Muscle of arm (tissue), 1 donor: ENCODE measurements at regions not wholly inside any gene's neighbourhood (a gene's known extent, or its start where the extent isn't known, plus 50 kb on each side); places are given as distances from the start of the nearest gene placed in this dataset.

Experiments
- DNase-seq: peaks from one replicate; pipeline ENCODE4 v3.0.0-alpha.2; 2013

GRCh38 chr12:119245904-119246494, 67.3 kb downstream of the HSPB8 start:
- no peak for DNase-seq

DNA sequence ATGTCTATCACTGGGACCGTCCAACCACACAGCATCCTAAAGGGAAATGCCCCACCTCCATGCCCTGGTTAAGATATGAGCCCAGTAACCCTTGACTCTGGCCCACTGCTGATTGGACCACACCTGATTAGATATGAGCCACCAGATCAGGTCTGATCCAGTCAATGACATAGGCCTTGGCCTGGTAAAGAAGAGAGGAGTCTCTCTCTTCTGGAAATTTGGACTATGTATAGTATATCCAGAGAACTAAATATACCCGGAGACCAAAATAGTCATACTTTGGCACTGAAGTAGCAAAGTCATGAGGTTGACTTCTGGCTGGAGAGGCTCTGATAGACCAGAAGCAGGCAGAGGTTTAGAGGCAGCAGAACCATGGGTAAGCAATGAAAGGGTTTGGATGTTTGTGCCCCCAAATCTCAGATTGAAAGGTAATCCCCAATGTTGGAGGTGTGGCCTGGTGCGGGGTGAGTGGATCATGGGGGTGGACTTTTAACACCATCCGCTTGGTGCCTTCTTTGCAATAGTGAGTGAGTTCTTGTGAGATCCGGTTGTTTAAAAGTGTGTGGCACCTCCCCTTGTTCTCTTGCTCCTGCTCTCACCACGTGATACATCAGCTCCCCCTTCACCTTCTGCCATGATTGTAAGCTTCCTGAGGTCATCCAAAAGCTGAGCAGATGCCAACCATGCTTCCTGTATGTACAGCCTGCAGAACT, 68.4 kb downstream of the HSPB8 start:
- no peak for DNase-seq

- DNase-seq = no peak
These were observed 69.0 kb downstream of the HSPB8 start for GRCh38 chr12:119247720-119248043.

DNA sequence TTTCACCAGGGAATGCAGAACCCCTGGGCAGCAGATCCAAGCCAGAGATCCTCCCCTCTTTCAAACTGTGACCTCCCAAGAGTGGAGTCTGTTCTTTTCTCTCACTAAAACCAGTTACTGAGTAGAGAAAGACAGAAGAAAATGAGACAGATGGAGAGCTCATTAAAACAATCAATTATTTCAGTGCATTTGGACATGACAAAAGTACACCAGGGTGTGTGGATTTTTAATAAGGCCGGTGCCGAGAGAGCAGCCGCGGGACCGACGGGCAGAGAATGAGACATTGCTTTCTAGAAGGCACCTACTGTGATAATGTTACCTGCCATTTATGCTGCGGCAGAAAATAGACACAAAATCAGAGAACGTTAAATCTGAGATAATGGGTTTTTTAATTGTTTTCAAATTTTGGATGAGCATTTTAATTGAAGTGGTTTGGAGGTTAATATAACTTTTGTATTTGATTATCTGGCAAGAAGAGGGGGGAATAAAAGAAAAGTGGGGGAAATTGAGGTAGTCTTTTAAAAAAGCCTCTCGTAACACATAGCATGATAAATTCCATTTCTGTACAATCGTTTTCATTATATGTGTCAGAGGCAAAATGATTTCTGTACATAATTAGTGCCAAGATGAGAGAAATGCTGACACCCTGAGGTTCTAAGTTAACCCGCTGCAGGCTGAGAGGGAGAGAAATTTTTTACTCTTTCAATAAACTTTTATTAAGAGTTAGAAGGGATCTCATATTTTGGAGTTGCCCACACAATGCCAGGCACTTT, 70.8 kb downstream of the HSPB8 start:
- no peak for DNase-seq

DNA sequence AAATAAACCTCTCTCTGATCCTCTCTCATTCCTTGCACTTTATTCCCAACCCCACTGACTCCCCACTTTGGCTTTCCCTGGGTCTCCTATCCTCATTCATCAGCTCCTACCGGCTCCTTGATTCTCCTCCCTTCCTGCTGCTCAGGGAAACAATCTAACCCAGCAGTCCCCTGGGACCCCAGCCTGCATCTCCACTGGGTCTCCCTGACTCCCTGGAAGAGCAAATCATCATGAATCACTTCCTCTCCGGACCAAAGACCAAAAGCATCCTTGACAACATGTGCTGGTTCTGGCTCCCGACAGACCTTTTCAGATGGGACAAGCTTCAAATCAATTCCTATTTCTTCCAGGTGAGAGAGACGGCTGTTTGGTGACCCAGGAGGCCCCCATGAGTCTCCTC, 76.6 kb downstream of the HSPB8 start:
- DNase-seq = no peak

- peak; percentile 4 for DNase-seq
These were observed 76.4 kb upstream of the CCDC60 start for GRCh38 chr12:119258149-119258548.

- no peak for DNase-seq
These were observed 76.0 kb upstream of the CCDC60 start for GRCh38 chr12:119258556-119258955.

- no peak for DNase-seq
These were observed 75.0 kb upstream of the CCDC60 start for GRCh38 chr12:119259484-119259883.

DNA sequence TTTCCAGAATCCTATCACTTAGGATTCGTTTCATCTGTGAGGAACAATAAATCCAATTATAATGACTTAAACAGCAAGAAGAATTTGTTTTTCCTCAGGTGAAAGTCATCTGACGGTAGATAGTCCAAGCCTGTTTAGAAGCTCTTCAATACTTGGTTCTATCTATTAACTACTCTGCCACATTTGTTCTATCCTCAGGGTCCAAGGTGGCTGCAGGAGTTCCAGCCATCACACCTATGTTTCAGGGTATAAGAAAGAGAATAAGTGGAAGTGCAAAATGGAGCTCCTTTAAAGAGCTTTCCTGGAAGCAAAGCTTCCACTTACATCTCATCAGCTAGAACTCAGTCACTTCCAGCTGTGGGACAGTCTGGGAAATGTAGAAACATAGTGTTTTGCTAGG, 72.1 kb upstream of the CCDC60 start:
- no peak for DNase-seq

GRCh38 chr12:119263466-119263865, 71.1 kb upstream of the CCDC60 start:
- DNase-seq = no peak

DNA sequence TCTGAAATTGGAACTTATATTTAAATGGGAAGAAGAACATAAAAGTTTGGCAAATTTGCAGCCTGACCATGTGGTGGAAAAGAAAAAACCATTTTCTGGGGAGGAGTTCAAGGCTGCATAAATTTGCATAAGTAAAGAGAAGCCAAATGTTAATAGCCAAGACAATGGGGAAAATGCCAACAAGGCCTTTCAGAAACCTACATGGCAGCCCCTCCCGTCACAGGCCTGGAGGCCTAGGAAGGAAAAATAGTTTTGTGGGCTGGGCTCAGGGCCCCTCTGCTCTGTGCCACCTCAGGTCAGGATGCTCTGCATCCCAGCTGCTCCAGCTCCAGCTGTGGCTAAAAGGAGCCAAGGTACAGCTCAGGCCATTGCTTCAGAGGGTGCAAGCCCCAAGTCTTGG, 67.6 kb upstream of the CCDC60 start:
- no peak for DNase-seq

DNA sequence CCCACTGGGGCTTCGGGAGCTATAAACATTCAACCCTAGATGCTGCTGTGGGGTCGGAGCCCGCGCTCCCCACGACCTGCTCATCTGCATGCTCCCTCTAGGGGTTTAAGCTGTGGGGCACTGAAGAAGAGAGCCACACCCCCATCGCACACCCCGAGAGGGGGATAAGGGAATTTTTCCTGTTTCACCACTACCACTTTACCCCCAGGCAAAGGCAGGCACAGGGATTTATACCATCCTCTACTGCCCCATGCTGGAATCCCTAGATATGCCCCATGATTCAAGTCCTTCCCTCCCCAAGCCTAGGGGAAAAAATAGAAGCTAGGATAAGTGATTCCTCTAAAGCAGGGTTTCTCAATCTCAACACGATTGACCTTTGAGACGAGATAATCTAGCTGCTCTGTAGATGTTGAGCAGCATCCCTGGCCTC, 59.9 kb upstream of the CCDC60 start:
- DNase-seq = no peak

DNA sequence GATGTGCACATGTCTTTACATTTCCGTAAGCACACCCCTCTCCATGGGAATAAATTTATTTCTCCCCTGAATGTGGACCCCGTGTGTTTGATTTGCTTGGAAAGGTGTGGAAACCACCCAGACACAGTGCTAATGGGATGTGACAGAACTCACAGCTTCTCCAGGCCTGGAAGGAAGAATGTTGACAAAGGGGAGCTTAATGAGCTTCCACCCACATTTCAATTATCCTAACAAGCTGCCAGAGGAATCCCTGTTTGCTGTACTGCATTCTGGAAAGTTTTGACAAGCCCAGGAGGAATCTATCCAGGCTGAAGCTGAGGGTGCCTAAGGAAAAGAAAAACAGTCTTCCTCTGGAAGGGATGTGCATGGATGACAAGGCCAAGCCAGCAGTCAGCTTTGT, 51.2 kb upstream of the CCDC60 start:
- DNase-seq = no peak
